NB4 (cell line): ENCODE measurements at regions not wholly inside any gene's neighbourhood (a gene's known extent, or its start where the extent isn't known, plus 50 kb on each side); places are given as distances from the start of the nearest gene placed in this dataset.

ENCODE experiments used
- DNase-seq: peaks from one replicate; pipeline ENCODE4 v3.0.0; 2010; ENCODE audit warnings: low read depth
- H3K4me3 ChIP-seq: one replicate; pipeline ENCODE4 v1.5.1; 2011; ENCODE audit warnings: mild to moderate bottlenecking, low read depth, low read length, moderate library complexity
- CTCF ChIP-seq: IDR thresholded peaks from one replicate; pipeline ENCODE4 v1.5.1; 2012; ENCODE audit warnings: low read depth, low read length
- MAX ChIP-seq: IDR thresholded peaks from 2 replicates; pipeline ENCODE4 v1.6.1; 2011; ENCODE audit warnings: low read depth, low read length
- MYC ChIP-seq: IDR thresholded peaks from 2 replicates; pipeline ENCODE4 v1.6.1; 2011; ENCODE audit warnings: low read depth, low read length
- POLR2A ChIP-seq: IDR thresholded peaks from 2 replicates; pipeline ENCODE4 v1.6.1; 2011; ENCODE audit warnings: mild to moderate bottlenecking; ENCODE audit not compliant: insufficient read length; ENCODE audit errors: extremely low read depth

GRCh38 chr3:144544871-144545270, 573.2 kb downstream of the DIPK2A start:
- no peak overlapping the region for H3K4me3 ChIP-seq
- DNase-seq, result no peak
- TF ChIP-seq POLR2A (no peak), MYC (no peak), CTCF (no peak), MAX (no peak)

- DNase-seq, result no peak
- no peak overlapping the region for H3K4me3 ChIP-seq
- TF ChIP-seq POLR2A (no peak), CTCF (no peak), MYC (no peak), MAX (no peak)
Observed at GRCh38 chr3:144546539-144546938, 574.9 kb downstream of the DIPK2A start.

GRCh38 chr3:144548346-144548745, 576.7 kb downstream of the DIPK2A start:
- TF ChIP-seq CTCF, result no peak
- no peak for TF ChIP-seq MYC
- no peak for TF ChIP-seq MAX
- no peak for TF ChIP-seq POLR2A
- no peak for DNase-seq
- no peak overlapping the region for H3K4me3 ChIP-seq

GRCh38 chr3:144549166-144549565, 577.5 kb downstream of the DIPK2A start:
- TF ChIP-seq MAX, result no peak
- TF ChIP-seq CTCF, result no peak
- no peak for TF ChIP-seq MYC
- TF ChIP-seq POLR2A, result no peak
- DNase-seq, result no peak
- H3K4me3 ChIP-seq, result no peak overlapping the region

GRCh38 chr3:144552346-144553057, 580.9 kb downstream of the DIPK2A start:
- TF ChIP-seq CTCF, result no peak
- no peak for TF ChIP-seq POLR2A
- no peak for TF ChIP-seq MAX
- no peak for TF ChIP-seq MYC
- no peak for DNase-seq
- H3K4me3 ChIP-seq, result no peak overlapping the region

GRCh38 chr3:144553301-144553700, 581.7 kb downstream of the DIPK2A start:
- no peak for DNase-seq
- H3K4me3 ChIP-seq, result no peak overlapping the region
- TF ChIP-seq CTCF (no peak), POLR2A (no peak), MAX (no peak), MYC (no peak)
